Parathyroid adenoma (tissue), 2 donors: ENCODE measurements at regions not wholly inside any gene's neighbourhood (a gene's known extent, or its start where the extent isn't known, plus 50 kb on each side); places are given as distances from the start of the nearest gene placed in this dataset.

ENCODE experiments used
- H2AFZ ChIP-seq: fragments of 300-600 bp; sonication (generic); one replicate; pipeline ENCODE4 v1.7.0; 2017; ENCODE audit warnings: antibody characterized with exemption, mild to moderate bottlenecking
- H3K27ac ChIP-seq: fragments of 300-600 bp; sonication (generic); one replicate; pipeline ENCODE4 v1.7.0; 2017
- H3K27me3 ChIP-seq: fragments of 300-600 bp; sonication (generic); one replicate; pipeline ENCODE4 v1.7.0; 2017; ENCODE audit warnings: low read length; ENCODE audit not compliant: control insufficient read depth, insufficient read depth
- H3K36me3 ChIP-seq: fragments of 300-600 bp; sonication (generic); one replicate; pipeline ENCODE4 v1.7.0; 2017; ENCODE audit warnings: low read length; ENCODE audit not compliant: control insufficient read depth, insufficient read depth
- H3K4me1 ChIP-seq: fragments of 300-600 bp; sonication (generic); one replicate; pipeline ENCODE4 v1.7.0; 2017; ENCODE audit warnings: control low read depth
- H3K4me2 ChIP-seq: fragments of 300-600 bp; sonication (generic); one replicate; pipeline ENCODE4 v1.7.0; 2017; ENCODE audit warnings: low read length
- H3K4me3 ChIP-seq: fragments of 300-600 bp; sonication (generic); one replicate; pipeline ENCODE4 v1.7.0; 2017; ENCODE audit warnings: low read depth, low read length
- H3K79me2 ChIP-seq: fragments of 300-600 bp; sonication (generic); one replicate; pipeline ENCODE4 v1.7.0; 2017; ENCODE audit warnings: control low read depth
- H3K9ac ChIP-seq: fragments of 300-600 bp; sonication (generic); one replicate; pipeline ENCODE4 v1.7.0; 2017; ENCODE audit warnings: mild to moderate bottlenecking
- H3K9me3 ChIP-seq: fragments of 300-600 bp; sonication (generic); one replicate; pipeline ENCODE4 v1.7.0; 2017; ENCODE audit warnings: low read length; ENCODE audit not compliant: control insufficient read depth
- CTCF ChIP-seq: fragments of 300-600 bp; sonication (generic); IDR thresholded peaks from one replicate; pipeline ENCODE4 v1.7.0; 2017; ENCODE audit warnings: antibody characterized with exemption, mild to moderate bottlenecking
- donor health status: primary hyperparathyroidism.

- Histone ChIP-seq H3K4me3 (no peak overlapping the region), H3K9ac (no peak overlapping the region), H3K4me2 (no peak overlapping the region), H3K79me2 (no peaks in the 10 kb centered on the region), H3K9me3 (no peaks in the 10 kb centered on the region), H3K27me3 (no peaks in the 10 kb centered on the region), H3K36me3 (no peaks in the 10 kb centered on the region), H3K27ac (no peak overlapping the region), H3K4me1 (no peaks in the 10 kb centered on the region), H2AFZ (no peak overlapping the region)
- TF ChIP-seq CTCF: no peak
These were observed 202.3 kb downstream of the OGFRL1 start for GRCh38 chr6:71490876-71491275.

- no peak overlapping the region for H3K27ac ChIP-seq
- no peak overlapping the region for H3K4me3 ChIP-seq
- H2AFZ ChIP-seq: no peak overlapping the region
- H3K36me3 ChIP-seq: no peaks in the 10 kb centered on the region
- no peaks in the 10 kb centered on the region for H3K4me1 ChIP-seq
- H3K27me3 ChIP-seq: no peaks in the 10 kb centered on the region
- no peak for TF ChIP-seq CTCF
- no peaks in the 10 kb centered on the region for H3K9me3 ChIP-seq
- H3K79me2 ChIP-seq: no peaks in the 10 kb centered on the region
- H3K9ac ChIP-seq: no peak overlapping the region
- H3K4me2 ChIP-seq: no peak overlapping the region
These were observed 203.2 kb downstream of the OGFRL1 start for GRCh38 chr6:71491844-71492243.

- TF ChIP-seq CTCF: no peak
- no peaks in the 10 kb centered on the region for H3K79me2 ChIP-seq
- H3K9ac ChIP-seq: no peak overlapping the region
- H3K36me3 ChIP-seq: no peaks in the 10 kb centered on the region
- H3K4me1 ChIP-seq: no peaks in the 10 kb centered on the region
- no peak overlapping the region for H2AFZ ChIP-seq
- H3K4me3 ChIP-seq: no peak overlapping the region
- no peaks in the 10 kb centered on the region for H3K9me3 ChIP-seq
- no peaks in the 10 kb centered on the region for H3K27me3 ChIP-seq
- H3K4me2 ChIP-seq: no peak overlapping the region
- H3K27ac ChIP-seq: no peak overlapping the region
These were observed 204.1 kb downstream of the OGFRL1 start for GRCh38 chr6:71492668-71493067.

GRCh38 chr6:71496018-71496721 is 207.6 kb downstream of the OGFRL1 start:
- H3K79me2 ChIP-seq: no peaks in the 10 kb centered on the region
- H3K36me3 ChIP-seq: no peaks in the 10 kb centered on the region
- no peak overlapping the region for H3K4me3 ChIP-seq
- H3K4me1 ChIP-seq: no peaks in the 10 kb centered on the region
- no peak overlapping the region for H3K9ac ChIP-seq
- H3K9me3 ChIP-seq: no peaks in the 10 kb centered on the region
- no peak overlapping the region for H2AFZ ChIP-seq
- H3K27ac ChIP-seq: peak overlapping the region; percentile 15
- no peak overlapping the region for H3K4me2 ChIP-seq
- TF ChIP-seq CTCF: no peak
- no peaks in the 10 kb centered on the region for H3K27me3 ChIP-seq

- Histone ChIP-seq H3K79me2 (no peaks in the 10 kb centered on the region), H2AFZ (no peak overlapping the region), H3K4me2 (no peak overlapping the region), H3K9ac (no peak overlapping the region), H3K4me3 (no peak overlapping the region), H3K9me3 (no peaks in the 10 kb centered on the region), H3K4me1 (no peaks in the 10 kb centered on the region), H3K27ac (no peak overlapping the region), H3K36me3 (no peaks in the 10 kb centered on the region), H3K27me3 (no peaks in the 10 kb centered on the region)
- TF ChIP-seq CTCF: no peak
These were observed 208.1 kb downstream of the OGFRL1 start for GRCh38 chr6:71496722-71497033.
